ENCODE measurements at regions not wholly inside any gene's neighbourhood (a gene's known extent, or its start where the extent isn't known, plus 50 kb on each side); places are given as distances from the start of the nearest gene placed in this dataset.

GRCh38 chr13:54643863-54644262 is 1615.2 kb downstream of the OLFM4 start:
- TF ChIP-seq CTCF (IDR thresholded peaks at IDR 0.05; ENCODE audit: low read depth, low read length, poor library complexity, severe bottlenecking) (no peak), EZH2phosphoT487 (IDR thresholded peaks at IDR 0.05; ENCODE audit: borderline replicate concordance, low read length) (no peak)
